ENCODE measurements at regions not wholly inside any gene's neighbourhood (a gene's known extent, or its start where the extent isn't known, plus 50 kb on each side); places are given as distances from the start of the nearest gene placed in this dataset.

- TF ChIP-seq CHD7 (IDR thresholded peaks at IDR 0.05; ENCODE audit: insufficient replicate concordance, low read length) (no peak), MAX (IDR thresholded peaks at IDR 0.05) (no peak), TCF12 (IDR thresholded peaks at IDR 0.05; ENCODE audit: low read depth, low read length) (no peak)
Measured at GRCh38 chr3:20743553-20744321, 557.7 kb upstream of the SGO1 start (continued).
